Panc1 (cell line): ENCODE measurements at regions not wholly inside any gene's neighbourhood (a gene's known extent, or its start where the extent isn't known, plus 50 kb on each side); places are given as distances from the start of the nearest gene placed in this dataset.

ENCODE experiments used
- POLR2AphosphoS5 ChIP-seq: IDR thresholded peaks from 2 replicates; pipeline ENCODE4 v1.6.1; 2012; ENCODE audit warnings: mild to moderate bottlenecking, low read depth, low read length, moderate library complexity
- SIN3A ChIP-seq: IDR thresholded peaks from 2 replicates; pipeline ENCODE4 v1.6.1; 2012; ENCODE audit warnings: low read depth, mild to moderate bottlenecking, low read length, moderate library complexity, borderline replicate concordance; ENCODE audit not compliant: insufficient read depth
- TCF7L2 ChIP-seq: IDR thresholded peaks from 2 replicates; pipeline ENCODE4 v1.6.1; 2011; ENCODE audit warnings: mild to moderate bottlenecking, low read depth, low read length, inconsistent platforms
- TF ChIP-seq, protein P1 (sequence below): fragments of 450-650 bp; IDR thresholded peaks from 2 replicates; pipeline ENCODE4 v1.5.1; 2017; ENCODE audit warnings: mild to moderate bottlenecking
- TF ChIP-seq, protein P2 (sequence below), 2 experiments: IDR thresholded peaks; 2 replicates each; pipeline ENCODE4 v1.6.1; 2011 to 2012; ENCODE audit warnings: low read depth in 2 of 2, control low read depth in 1 of 2, low read length in 1 of 2, mild to moderate bottlenecking in 1 of 2, moderate library complexity in 1 of 2; ENCODE audit not compliant: insufficient read depth in 1 of 2

GRCh38 chr12:97659117-97659880, 196.7 kb downstream of the RMST start:
- TF ChIP-seq POLR2AphosphoS5: no peak
- TF ChIP-seq, protein P1, sequence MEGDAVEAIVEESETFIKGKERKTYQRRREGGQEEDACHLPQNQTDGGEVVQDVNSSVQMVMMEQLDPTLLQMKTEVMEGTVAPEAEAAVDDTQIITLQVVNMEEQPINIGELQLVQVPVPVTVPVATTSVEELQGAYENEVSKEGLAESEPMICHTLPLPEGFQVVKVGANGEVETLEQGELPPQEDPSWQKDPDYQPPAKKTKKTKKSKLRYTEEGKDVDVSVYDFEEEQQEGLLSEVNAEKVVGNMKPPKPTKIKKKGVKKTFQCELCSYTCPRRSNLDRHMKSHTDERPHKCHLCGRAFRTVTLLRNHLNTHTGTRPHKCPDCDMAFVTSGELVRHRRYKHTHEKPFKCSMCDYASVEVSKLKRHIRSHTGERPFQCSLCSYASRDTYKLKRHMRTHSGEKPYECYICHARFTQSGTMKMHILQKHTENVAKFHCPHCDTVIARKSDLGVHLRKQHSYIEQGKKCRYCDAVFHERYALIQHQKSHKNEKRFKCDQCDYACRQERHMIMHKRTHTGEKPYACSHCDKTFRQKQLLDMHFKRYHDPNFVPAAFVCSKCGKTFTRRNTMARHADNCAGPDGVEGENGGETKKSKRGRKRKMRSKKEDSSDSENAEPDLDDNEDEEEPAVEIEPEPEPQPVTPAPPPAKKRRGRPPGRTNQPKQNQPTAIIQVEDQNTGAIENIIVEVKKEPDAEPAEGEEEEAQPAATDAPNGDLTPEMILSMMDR: no peak
- TF ChIP-seq, protein P2, sequence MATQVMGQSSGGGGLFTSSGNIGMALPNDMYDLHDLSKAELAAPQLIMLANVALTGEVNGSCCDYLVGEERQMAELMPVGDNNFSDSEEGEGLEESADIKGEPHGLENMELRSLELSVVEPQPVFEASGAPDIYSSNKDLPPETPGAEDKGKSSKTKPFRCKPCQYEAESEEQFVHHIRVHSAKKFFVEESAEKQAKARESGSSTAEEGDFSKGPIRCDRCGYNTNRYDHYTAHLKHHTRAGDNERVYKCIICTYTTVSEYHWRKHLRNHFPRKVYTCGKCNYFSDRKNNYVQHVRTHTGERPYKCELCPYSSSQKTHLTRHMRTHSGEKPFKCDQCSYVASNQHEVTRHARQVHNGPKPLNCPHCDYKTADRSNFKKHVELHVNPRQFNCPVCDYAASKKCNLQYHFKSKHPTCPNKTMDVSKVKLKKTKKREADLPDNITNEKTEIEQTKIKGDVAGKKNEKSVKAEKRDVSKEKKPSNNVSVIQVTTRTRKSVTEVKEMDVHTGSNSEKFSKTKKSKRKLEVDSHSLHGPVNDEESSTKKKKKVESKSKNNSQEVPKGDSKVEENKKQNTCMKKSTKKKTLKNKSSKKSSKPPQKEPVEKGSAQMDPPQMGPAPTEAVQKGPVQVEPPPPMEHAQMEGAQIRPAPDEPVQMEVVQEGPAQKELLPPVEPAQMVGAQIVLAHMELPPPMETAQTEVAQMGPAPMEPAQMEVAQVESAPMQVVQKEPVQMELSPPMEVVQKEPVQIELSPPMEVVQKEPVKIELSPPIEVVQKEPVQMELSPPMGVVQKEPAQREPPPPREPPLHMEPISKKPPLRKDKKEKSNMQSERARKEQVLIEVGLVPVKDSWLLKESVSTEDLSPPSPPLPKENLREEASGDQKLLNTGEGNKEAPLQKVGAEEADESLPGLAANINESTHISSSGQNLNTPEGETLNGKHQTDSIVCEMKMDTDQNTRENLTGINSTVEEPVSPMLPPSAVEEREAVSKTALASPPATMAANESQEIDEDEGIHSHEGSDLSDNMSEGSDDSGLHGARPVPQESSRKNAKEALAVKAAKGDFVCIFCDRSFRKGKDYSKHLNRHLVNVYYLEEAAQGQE (IDR thresholded peaks at IDR 0.05; ENCODE audit: insufficient read depth in 1 of 2, low read depth in 2 of 2, low read length in 1 of 2): no peak
- TF ChIP-seq SIN3A: no peak
- TF ChIP-seq TCF7L2: no peak
